Smooth muscle cell (in vitro differentiated cells): ENCODE measurements at regions not wholly inside any gene's neighbourhood (a gene's known extent, or its start where the extent isn't known, plus 50 kb on each side); places are given as distances from the start of the nearest gene placed in this dataset.

Experiments used
- DNase-seq: peaks from one replicate; lab custom pipeline; 2025; ENCODE audit not compliant: unreplicated experiment; lab: John Stamatoyannopoulos, UW
- H2AFZ ChIP-seq: fragments of 200-600 bp; sonication (generic); 2 replicates; pipeline ENCODE4 v1.6.0; 2016; ENCODE audit warnings: antibody characterized with exemption, low read depth, mild to moderate bottlenecking
- H3F3A ChIP-seq: fragments of 200-600 bp; sonication (generic); 2 replicates; pipeline ENCODE4 v1.6.0; 2017; ENCODE audit warnings: antibody characterized with exemption, low read depth
- H3K27ac ChIP-seq: fragments of 200-600 bp; sonication (generic); 2 replicates; pipeline ENCODE4 v1.5.1; 2016; ENCODE audit warnings: low read depth, mild to moderate bottlenecking
- H3K27me3 ChIP-seq: fragments of 200-600 bp; sonication (generic); 2 replicates; pipeline ENCODE4 v1.6.1; 2016; ENCODE audit warnings: low read depth, mild to moderate bottlenecking
- H3K36me3 ChIP-seq: fragments of 200-600 bp; sonication (generic); 2 replicates; pipeline ENCODE4 v1.5.1; 2016; ENCODE audit warnings: low read depth
- H3K4me1 ChIP-seq: fragments of 200-600 bp; sonication (generic); 2 replicates; pipeline ENCODE4 v1.5.1; 2016; ENCODE audit warnings: low read depth
- H3K4me2 ChIP-seq: fragments of 200-600 bp; sonication (generic); 2 replicates; pipeline ENCODE4 v1.6.0; 2016; ENCODE audit warnings: mild to moderate bottlenecking
- H3K4me3 ChIP-seq: fragments of 200-600 bp; sonication (generic); 2 replicates; pipeline ENCODE4 v1.5.1; 2016; ENCODE audit warnings: mild to moderate bottlenecking
- H3K79me2 ChIP-seq: fragments of 200-600 bp; sonication (generic); 2 replicates; pipeline ENCODE4 v1.6.0; 2016; ENCODE audit warnings: low read depth, mild to moderate bottlenecking
- H3K9ac ChIP-seq: fragments of 200-600 bp; sonication (generic); 2 replicates; pipeline ENCODE4 v1.6.0; 2016; ENCODE audit warnings: low read depth
- H3K9me3 ChIP-seq: fragments of 200-600 bp; sonication (generic); replicated peaks from 2 replicates; pipeline ENCODE4 v1.5.1; 2016; ENCODE audit warnings: low read depth
- H4K20me1 ChIP-seq: fragments of 200-600 bp; sonication (generic); 2 replicates; pipeline ENCODE4 v1.6.0; 2016; ENCODE audit warnings: low read depth
- CTCF ChIP-seq: fragments of 200-600 bp; sonication (generic); IDR thresholded peaks from 2 replicates; pipeline ENCODE4 v1.5.1; 2017; ENCODE audit warnings: borderline replicate concordance, mild to moderate bottlenecking, antibody characterized with exemption; ENCODE audit not compliant: insufficient read depth, poor library complexity, severe bottlenecking
- WGBS: methylation state at CpG from one replicate; pipeline ENCODE4 v1.1.7; 2016; ENCODE audit warnings: low lambda C conversion rate; 5-methylcytosine and 5-hydroxymethylcytosine counted together

- WGBS: 73% methylated on average over 12 of the region's 12 CpGs
- H4K20me1 ChIP-seq: no peaks in the 10 kb centered on the region
- no peak overlapping the region for H2AFZ ChIP-seq
- DNase-seq: no peak
- H3K36me3 ChIP-seq: no peaks in the 10 kb centered on the region
- H3K9me3 ChIP-seq: no peaks in the 10 kb centered on the region
- H3K4me1 ChIP-seq: no peaks in the 10 kb centered on the region
- no peak overlapping the region for H3K27ac ChIP-seq
- no peaks in the 10 kb centered on the region for H3K79me2 ChIP-seq
- no peak for TF ChIP-seq CTCF
- H3K4me3 ChIP-seq: no peak overlapping the region
- no peaks in the 10 kb centered on the region for H3F3A ChIP-seq
- no peak overlapping the region for H3K4me2 ChIP-seq
- H3K27me3 ChIP-seq: no peaks in the 10 kb centered on the region
- no peak overlapping the region for H3K9ac ChIP-seq
Measured at GRCh38 chrX:104310090-104310489, 55.4 kb upstream of the ESX1 start.

- Histone ChIP-seq H3K36me3 (no peaks in the 10 kb centered on the region), H3K79me2 (no peaks in the 10 kb centered on the region), H2AFZ (no peak overlapping the region), H3K27me3 (no peaks in the 10 kb centered on the region), H3K9me3 (no peaks in the 10 kb centered on the region), H3K9ac (no peak overlapping the region), H3K4me3 (no peak overlapping the region), H3F3A (no peaks in the 10 kb centered on the region), H4K20me1 (no peaks in the 10 kb centered on the region), H3K4me1 (no peaks in the 10 kb centered on the region), H3K27ac (no peak overlapping the region), H3K4me2 (no peak overlapping the region)
- TF ChIP-seq CTCF: no peak
- WGBS: 75% methylated on average over 5 of the region's 5 CpGs
- DNase-seq: no peak
Measured at GRCh38 chrX:104309169-104309568, 54.4 kb upstream of the ESX1 start.

- H3F3A ChIP-seq: no peaks in the 10 kb centered on the region
- no peak for DNase-seq
- H3K4me2 ChIP-seq: no peak overlapping the region
- no peaks in the 10 kb centered on the region for H3K79me2 ChIP-seq
- TF ChIP-seq CTCF: no peak
- H3K36me3 ChIP-seq: no peaks in the 10 kb centered on the region
- no peak overlapping the region for H3K4me3 ChIP-seq
- no peaks in the 10 kb centered on the region for H3K4me1 ChIP-seq
- H3K9me3 ChIP-seq: no peaks in the 10 kb centered on the region
- H3K27ac ChIP-seq: no peak overlapping the region
- no peaks in the 10 kb centered on the region for H3K27me3 ChIP-seq
- 54% methylated on average over 5 of the region's 5 CpGs for WGBS
- no peak overlapping the region for H2AFZ ChIP-seq
- H3K9ac ChIP-seq: no peak overlapping the region
- no peaks in the 10 kb centered on the region for H4K20me1 ChIP-seq
Measured at GRCh38 chrX:104307341-104307740, 52.6 kb upstream of the ESX1 start.

GRCh38 chrX:104306180-104306579 is 51.4 kb upstream of the ESX1 start:
- Histone ChIP-seq H3K4me2 (no peak overlapping the region), H3K9ac (no peak overlapping the region), H3K27ac (no peak overlapping the region), H3K36me3 (no peaks in the 10 kb centered on the region), H3F3A (no peaks in the 10 kb centered on the region), H3K4me3 (no peak overlapping the region), H3K9me3 (no peaks in the 10 kb centered on the region), H2AFZ (no peak overlapping the region), H3K27me3 (no peaks in the 10 kb centered on the region), H3K4me1 (no peaks in the 10 kb centered on the region), H4K20me1 (no peaks in the 10 kb centered on the region), H3K79me2 (no peaks in the 10 kb centered on the region)
- no peak for TF ChIP-seq CTCF
- WGBS: 85% methylated on average over 9 of the region's 9 CpGs
- DNase-seq: no peak
